ENCODE measurements at regions not wholly inside any gene's neighbourhood (a gene's known extent, or its start where the extent isn't known, plus 50 kb on each side); places are given as distances from the start of the nearest gene placed in this dataset.
"Not testable (repeated sequence)": the region's sequence is repeated elsewhere in the genome, so short reads cannot be mapped to it uniquely, and the experiment has no call there.

- no peak for DNase-seq
These were observed 55.4 kb downstream of the TMEM121 start for GRCh38 chr14:105581551-105582341.

DNA sequence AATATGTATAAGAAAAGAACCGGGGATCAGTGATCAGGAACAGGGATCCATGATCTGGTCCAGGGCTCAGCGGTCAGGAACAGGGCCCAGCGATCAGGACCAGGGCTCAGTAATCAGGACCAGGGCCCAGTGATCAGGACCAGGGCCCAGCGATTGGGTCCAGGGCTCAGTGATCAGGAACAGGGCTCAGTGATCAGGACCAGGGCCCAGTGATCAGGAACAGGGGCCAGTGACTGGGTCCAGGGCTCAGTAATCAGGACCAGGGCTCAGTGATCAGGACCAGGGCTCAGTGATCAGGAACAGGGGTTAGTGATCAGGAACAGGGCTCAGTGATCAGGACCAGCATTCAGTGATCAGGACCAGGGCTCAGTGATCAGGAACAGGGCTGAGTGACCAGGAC lies 56.3 kb downstream of the TMEM121 start:
- DNase-seq, result no peak

GRCh38 chr14:105583914-105584313 lies 57.5 kb downstream of the TMEM121 start:
- not testable (repeated sequence) for DNase-seq

GRCh38 chr14:105585290-105585689 lies 58.9 kb downstream of the TMEM121 start:
- DNase-seq, result not testable (repeated sequence)

DNA sequence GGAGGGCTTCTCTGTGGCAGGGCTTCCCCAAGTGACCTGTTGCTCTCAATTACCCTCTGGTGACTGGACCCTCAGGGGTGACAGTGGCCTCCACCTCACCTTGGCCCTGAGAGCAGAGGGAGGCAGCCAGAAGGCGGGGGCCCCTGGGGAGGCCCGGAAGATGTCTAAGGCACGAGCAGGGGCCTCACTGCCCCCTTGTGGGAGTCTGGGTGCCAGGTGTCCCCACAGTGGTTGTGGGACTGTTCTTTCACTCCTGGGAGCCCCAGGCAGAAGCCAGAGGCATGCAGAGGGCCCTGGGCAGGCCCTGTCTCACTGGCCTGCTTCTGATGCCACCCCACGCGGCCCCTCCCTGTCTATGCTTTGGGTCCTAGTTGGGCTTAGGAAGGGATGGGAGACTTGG lies 59.3 kb downstream of the TMEM121 start:
- DNase-seq, result not testable (repeated sequence)

DNA sequence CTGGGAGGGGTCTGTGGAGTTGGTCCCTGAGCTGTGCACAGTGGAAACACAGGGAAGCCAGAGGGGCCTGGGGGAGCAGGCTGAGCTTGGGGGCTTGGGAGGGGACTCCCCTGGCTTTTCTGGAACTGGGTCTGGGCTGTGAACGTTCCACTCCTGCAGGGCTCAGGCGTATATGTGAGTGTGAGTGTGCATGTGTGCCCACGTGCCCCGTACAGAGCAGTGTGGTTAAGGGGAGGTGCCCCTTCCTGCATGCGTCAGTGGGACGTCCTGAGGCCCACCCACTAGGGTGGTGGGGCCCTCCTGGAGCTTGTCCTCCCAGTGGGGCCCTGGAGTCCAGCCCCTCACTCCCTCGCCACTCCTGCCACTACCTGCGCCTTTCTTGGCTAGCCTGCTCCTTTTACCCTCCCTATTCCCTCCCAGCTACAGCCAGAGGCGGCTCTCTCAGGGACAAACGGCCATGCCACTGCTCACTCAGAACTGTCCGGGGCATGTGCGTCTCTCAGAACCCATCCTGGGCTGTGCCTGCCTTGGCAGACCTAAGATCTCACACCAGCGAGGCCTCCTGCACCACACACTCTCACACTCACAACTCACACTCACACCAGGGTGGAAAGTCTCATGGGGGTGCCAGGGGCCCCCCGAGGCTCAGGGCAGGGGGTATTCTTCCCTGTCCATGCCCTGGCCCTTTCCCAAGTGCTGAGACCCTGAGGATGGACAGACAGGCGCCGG lies 59.9 kb downstream of the TMEM121 start:
- not testable (repeated sequence) for DNase-seq

GRCh38 chr14:105587034-105587433 lies 60.7 kb downstream of the TMEM121 start:
- not testable (repeated sequence) for DNase-seq

DNA sequence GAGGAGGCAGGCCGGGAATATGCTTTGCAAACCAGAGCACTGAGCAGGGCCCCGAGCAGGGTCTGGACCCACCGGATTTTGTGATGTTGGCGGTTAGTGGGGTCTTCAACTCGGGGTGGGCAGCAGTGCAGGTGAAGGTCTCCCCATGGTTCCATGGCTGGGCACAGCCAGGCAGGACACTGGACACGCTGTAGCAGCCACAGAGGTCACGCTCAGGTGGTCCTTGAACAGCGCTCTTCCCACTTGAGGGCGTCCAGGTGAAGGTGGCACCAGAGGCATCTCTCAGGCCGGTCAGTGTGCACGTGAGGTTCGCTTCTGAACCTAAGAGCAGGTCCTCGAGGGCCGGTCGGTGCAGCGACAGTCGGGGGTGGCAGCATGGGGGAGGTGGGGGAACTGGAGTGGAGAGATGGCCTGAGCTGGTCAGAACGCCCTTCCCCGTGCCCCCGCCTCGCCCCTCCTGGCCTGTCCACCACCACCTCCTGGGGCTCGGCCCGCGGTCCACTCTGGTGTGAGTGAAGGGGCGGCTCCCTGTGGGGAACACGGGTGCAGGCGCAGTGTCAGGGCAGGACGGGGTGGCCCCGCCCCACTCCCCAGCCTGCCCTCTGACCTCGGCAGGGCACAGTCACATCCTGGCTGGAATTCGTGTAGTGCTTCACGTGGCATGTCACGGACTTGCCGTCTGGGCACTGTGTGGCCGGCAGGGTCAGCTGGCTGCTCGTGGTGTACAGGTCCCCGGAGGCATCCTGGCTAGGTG lies 61.3 kb downstream of the TMEM121 start:
- not testable (repeated sequence) for DNase-seq

DNA sequence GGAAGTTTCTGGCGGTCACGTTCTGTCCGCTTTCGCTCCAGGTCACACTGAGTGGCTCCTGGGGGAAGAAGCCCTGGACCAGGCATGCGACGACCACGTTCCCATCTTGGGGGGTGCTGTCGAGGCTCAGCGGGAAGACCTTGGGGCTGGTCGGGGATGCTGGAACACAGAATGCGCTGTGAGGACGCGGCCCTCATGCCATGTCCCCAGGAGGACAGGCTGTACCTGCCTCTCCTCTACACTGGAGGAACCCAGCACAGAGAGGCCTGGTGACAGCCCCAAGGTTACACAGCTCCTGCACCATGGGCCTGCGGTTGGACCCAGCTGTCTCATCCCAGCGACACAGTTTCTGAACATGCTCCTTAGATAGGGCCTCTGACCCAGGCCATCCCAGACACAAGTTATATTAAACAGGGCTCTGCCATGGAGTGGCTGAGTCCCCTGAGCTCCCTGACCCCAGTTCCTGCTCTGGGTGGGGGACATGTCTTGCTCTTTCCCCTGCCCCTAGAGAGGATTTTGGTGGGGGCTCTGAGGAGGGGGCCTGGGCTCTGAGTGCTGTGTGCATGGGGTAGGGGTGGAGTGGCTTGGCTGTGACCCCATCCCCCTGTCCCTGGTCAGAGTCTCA lies 62.0 kb downstream of the TMEM121 start:
- DNase-seq, result no peak

GRCh38 chr14:105589161-105589925 lies 63.0 kb downstream of the TMEM121 start:
- DNase-seq, result no peak

DNA sequence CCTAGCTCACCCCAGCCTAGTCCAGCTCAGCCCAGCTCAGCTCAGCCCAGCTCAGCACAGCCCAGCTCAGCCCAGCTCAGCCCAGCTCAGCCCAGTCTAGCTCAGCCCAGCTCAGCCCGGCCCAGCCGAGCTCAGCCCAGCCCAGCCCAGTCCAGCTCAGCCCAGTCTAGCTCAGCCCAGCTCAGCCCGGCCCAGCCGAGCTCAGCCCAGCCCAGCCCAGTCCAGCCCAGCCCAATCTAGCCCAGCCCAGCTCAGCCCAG lies 63.5 kb downstream of the TMEM121 start:
- not testable (repeated sequence) for DNase-seq

DNA sequence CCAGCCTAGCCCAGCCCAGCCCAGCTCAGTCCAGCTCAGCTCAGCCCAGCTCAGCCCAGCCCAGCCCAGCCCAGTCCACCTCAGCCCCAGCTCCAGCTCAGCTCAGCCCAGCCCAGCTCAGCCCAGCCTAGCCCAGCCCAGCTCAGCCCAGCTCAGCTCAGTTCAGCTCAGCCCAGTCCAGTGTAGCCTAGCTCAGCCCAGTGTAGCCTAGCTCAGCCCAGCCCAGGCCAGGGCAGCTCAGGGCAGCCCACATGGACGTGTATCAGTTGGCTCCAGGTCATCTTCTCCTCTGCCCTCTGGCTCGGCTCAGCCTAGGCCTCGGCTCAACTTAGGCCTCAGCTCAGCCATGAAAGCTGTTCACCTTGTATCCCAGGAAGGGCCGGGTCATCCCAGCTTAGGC lies 64.7 kb downstream of the TMEM121 start:
- DNase-seq, result no peak

- DNase-seq, result not testable (repeated sequence)
These were observed 65.5 kb downstream of the TMEM121 start for GRCh38 chr14:105591792-105592341.

- DNase-seq, result not testable (repeated sequence)
These were observed 66.3 kb downstream of the TMEM121 start for GRCh38 chr14:105592646-105593045.

DNA sequence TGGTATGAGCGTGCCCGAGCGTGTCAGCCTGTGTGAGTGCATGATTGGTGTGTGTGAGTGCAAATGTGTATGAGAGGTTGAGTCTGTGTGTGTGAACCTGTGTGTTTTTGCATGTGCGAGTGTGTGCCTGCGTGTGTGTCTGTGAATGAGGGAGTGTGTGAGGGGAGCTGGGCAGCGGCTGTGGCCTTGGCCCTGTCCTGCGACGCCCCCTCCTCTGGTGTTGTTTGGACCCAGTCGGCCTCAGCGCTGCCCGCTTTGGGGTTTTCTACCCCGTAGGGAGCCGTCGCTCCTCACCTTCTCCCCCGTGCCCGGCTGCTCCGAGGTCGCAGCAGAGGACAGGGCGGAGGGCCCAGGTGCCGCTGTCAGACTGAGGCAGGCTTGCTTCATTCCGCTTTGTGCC lies 69.0 kb downstream of the TMEM121 start:
- not testable (repeated sequence) for DNase-seq

DNA sequence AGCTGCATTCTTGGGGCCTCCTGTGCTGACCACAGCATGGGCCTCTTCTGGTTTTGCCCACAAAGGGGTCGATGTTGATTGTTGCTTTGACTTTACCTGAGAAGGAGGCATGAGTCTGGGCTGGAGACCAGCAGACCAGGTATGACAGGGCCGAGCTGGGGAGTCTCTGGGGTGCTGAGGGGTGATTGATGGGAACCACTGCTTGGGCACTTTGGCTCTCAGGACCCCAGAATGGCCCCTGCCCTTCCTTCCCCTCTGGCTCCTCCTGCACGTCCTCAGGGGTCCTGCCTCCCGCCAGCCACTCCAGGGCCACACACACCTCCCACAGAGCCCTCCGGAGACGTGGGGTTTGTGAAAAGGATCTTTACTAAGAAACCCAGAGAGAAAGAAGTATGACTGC lies 70.0 kb downstream of the TMEM121 start:
- DNase-seq, result not testable (repeated sequence)

DNA sequence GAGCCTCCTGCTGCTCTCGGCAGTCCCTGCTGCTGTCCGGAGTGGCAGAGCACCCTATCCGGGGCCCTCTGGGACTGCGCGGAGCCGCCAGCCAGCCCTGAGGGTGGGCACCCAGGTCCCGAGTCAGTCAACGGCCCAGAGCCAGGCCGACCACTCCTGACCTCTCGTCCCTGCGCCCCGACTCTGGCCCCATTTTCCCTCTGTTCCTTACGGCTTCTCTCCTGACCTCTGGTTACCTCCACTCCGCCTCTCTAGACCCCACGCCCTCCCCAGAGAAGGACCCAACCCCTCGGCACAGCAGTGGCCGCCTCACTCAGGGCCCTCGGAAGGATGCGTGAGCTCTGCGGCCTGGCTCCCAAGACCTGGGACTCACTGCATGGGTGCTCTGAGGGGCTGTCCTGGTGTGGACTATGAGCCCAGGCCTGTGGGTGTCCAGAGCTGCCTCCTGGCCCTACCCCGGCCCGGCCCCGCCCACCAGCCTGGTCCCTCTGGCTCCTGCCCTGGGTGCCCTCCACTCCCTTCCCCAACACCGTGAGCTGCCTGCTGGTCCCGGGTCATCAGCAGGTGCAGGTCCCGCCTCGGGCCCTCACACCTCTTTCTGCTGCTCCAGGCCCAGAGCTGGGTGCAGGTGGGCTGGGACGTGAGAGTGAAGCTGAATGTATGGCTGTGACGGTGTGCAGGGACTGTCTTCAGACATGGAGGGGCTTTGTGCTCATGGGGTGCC lies 71.8 kb downstream of the TMEM121 start:
- DNase-seq, result not testable (repeated sequence)

DNA sequence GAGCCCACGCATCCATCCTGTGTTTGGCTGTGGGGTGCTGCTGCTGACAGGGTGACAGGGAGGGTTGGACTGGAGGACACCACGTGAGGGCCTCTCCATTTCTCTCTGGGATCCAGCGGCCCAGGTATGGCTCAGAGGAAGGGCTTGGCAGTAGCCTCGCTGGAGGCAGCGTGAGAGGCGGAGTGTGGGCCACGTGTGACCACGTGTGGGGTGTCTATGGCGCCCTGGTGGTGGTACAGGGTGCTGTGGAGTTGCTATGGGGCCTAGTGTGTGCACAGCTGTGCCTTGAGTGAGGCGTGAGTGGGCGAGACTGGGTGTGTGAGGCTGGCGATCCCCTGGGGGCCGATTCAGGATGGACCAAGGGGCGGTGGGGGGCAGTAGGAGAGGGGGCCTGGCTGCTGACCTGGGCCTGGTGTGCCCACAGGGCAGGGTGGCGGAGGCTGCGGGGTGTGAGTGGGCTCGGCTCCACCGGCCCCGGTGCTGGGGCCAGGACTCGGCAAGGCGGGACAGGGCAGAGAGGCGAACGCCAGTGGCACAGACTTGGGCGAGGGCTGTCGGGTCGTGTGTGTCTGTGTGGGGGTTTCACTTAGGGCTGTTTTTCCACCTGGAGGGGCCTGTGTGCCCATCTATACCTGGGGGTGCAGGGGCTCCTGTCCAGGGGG lies 72.7 kb downstream of the TMEM121 start:
- DNase-seq, result not testable (repeated sequence)

DNA sequence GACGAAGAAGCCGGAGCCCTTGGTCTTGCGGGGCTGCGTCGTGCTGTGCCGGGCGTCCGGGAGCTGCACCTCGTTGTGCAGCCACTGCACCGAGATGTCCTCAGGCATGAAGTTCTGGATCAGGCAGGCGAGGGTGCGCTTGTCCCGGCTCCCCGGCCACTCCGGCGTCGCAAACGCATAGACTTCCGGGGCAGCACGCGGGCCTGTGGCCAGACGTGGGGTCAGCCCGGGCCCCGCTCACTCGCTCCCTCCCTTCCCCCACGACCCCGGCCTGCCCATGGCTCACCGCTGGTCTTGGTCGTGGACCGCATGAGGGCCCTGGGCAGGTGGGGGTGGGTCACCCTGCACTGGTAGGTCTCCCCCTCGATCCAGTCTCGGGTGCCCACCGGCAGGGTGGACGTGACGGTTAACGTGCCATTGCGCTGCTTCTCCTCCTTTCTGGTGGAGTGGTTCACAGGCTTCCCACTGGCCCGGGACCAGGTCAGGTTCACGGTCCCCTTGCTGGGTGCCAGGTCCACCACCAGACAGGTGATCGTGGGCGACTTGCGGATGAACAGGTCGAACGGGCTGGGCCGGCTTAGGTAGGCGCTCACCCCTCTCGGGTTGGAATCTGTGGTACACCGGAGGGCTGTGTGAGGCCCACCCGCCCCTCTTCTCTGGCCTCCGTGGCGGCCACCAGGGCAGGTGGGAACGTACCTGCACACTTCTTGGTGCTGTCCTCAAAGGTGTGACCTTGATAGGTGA lies 74.0 kb downstream of the TMEM121 start:
- not testable (repeated sequence) for DNase-seq

GRCh38 chr14:105600939-105601359 lies 74.6 kb downstream of the TMEM121 start:
- DNase-seq, result no peak

Data from NCI-H1436 treated with DMSO at 0.1 percent for 48 hours (cell line).